Stimulated activated CD8-positive, alpha-beta memory T cell treated with anti-CD3 and anti-CD28 coated beads, Interleukin-7, amount 100 ng/mL, for 4 hours (primary cell): ENCODE measurements at regions not wholly inside any gene's neighbourhood (a gene's known extent, or its start where the extent isn't known, plus 50 kb on each side); places are given as distances from the start of the nearest gene placed in this dataset.
"Not testable (repeated sequence)": the region's sequence is repeated elsewhere in the genome, so short reads cannot be mapped to it uniquely, and the experiment has no call there.

ENCODE experiments used
- DNase-seq, 2 donors: peaks; one replicate each; pipeline ENCODE4 v3.0.0-alpha.2; 2020; ENCODE audit warnings: low read depth in 2 of 2

DNA sequence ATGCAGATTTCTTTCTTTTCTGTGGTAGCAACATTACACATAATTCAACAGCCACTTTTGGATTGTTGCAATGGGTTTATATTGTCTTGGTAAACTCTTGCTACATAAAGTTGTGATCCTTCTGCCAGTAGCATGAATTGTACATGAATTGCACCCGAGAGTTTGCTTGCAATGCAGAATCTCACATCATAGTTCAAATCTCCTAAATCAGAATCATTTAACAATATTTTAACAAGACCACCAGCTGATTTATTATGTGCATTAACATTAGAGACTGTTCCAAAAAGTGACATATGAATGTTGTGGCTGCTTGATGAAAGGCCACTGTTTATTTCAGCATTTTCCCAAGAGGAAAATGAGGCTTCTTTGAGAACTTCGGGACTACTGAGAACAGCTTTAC, 1491.8 kb upstream of the NUDT12 start:
- DNase-seq = no peak

GRCh38 chr5:105042623-105043022, 1480.0 kb upstream of the NUDT12 start:
- no peak for DNase-seq

DNA sequence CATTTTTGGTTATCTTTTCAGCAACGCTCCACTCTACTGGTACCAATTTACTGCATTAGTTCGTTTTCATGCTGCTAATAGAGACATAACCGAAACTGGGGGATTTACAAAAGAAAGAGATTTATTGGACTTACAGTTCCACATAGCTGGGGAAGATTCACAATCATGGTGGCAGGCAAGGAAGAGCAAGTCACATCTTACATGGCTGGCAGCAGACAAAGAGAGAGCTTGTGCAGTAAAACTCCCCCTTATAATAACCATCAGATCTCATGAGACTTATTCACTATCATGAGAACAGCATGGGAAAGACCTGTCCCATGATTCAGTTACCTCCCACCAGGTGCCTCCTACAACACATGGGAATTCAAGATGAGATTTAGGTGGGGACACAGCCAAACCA, 1474.2 kb upstream of the NUDT12 start:
- not testable (repeated sequence) for DNase-seq

DNA sequence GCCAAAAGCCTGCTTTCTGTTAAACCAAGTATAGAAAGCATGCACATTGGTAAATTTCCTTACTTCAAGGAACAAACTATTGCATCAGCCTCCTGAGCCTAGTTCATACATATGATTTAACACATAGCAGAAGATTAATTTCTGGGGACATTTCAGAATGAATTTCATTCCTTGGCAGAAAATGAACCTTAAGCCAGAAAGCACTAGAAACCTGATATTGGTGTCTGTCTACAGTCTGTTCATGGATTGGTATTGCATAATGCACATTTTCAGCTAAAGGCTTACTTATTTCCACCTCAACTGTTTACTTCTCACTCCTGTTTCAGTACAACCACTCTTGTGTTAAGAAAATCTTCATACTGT, 1471.8 kb upstream of the NUDT12 start:
- DNase-seq = no peak

- DNase-seq = no peak
These were observed 1471.2 kb upstream of the NUDT12 start for GRCh38 chr5:105033637-105034400.

GRCh38 chr5:105032917-105033316, 1470.3 kb upstream of the NUDT12 start:
- DNase-seq = no peak

GRCh38 chr5:105030153-105030552, 1467.6 kb upstream of the NUDT12 start:
- DNase-seq = no peak

DNA sequence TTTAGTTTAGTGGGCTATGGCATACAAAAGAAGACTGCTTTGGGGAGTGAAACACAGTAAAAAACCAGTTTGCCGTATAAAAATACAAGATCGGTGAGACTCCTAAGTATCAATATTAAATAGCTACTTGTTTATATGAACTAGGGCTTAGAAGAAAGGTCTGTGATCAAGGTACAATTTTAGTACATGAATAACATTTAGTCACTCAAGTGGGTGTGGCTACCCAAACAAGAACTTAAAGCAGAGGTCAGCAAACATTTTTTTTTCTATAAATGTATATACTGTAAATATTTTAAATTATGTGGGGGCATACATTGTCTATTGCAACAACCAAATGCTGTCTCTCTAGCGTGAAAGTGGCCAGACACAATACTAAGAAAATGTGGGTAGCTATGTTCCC, 1452.5 kb upstream of the NUDT12 start:
- no peak for DNase-seq

- no peak for DNase-seq
These were observed 1436.0 kb upstream of the NUDT12 start for GRCh38 chr5:104998572-104998971.

DNA sequence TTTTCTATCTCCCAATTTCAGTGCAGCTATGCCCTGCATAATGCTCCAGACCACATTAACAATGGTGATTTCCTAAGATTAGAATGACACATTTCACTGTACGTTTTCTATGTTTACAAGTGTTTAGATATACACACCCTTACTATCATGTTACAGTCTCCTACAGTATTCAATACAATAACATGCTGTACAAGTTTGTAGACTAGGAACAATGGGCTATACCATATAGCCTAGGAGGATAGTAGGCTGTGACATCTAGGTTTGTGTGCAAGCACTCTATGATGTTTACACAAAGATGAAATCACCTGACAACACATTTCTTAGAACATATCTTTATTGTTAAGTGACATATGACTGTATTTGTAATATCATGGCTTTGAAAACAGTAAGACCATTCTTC, 1435.6 kb upstream of the NUDT12 start:
- DNase-seq = no peak

DNA sequence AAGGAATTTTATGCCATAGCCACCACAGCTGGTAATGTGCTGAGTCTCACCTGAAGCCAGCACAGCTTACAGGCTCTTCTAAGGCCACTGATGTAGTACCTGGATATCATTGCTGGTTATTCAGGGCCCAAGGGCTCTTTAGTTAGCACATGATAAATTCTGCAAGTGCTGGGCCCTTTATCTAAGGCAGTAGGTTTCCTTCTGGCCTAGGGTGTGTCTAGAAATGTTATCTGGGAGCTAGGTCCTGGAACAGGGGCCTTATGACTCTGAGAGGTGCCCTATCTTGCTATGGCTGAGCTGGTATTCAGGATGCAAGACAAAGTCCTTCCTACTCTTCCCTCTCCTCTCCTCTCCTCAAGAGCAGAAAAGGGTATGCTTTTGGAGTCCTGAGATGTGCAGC, 1424.5 kb upstream of the NUDT12 start:
- no peak for DNase-seq

DNA sequence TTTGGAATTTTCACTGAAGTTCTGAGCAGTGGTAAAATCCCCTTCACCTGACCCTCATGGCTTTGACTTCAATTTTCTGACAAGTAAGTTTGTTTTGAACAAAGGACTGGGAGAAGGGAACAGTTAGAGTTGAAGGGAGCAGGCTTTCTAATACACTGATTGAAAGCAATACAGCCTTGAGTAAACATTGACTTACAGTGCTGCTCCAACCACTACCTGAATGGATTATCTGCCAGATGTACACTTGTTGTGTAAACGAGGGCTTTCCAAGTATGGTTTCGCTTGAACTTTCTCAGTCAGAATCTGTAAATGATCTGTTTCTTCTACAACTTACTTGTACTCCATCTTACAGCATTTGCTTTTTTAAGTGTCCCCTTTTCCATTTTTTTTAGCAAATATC, 1414.9 kb upstream of the NUDT12 start:
- no peak for DNase-seq

DNA sequence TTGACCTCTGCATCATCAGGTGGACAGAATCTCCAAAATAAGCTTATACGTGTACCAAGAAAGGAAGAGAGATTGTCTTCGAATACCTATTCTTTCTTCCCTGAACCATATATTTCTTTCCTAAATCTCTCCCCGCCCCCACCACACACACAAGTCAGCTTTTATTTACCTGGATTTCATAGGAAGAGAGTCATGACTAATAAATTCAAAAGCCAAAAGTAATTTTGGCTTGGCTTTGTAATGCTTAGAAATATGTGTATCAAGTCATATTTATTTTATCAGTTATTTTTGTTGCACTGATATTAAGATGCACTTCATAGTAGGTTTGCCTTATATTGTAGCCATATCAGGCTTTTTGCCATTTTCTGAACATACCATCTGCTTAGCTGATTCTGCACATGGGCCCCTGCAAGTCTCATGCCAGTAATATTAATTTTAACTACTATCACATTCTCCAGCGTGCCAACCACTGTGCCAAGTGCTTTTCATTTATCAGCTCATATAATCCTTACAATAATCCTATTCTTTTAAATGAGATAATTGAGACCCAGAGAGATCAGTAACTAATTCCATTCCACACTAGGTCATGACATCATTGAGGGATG, 1405.3 kb upstream of the NUDT12 start:
- no peak for DNase-seq

GRCh38 chr5:104965006-104965405, 1402.4 kb upstream of the NUDT12 start:
- no peak for DNase-seq

GRCh38 chr5:104955479-104955878, 1392.9 kb upstream of the NUDT12 start:
- DNase-seq = no peak

GRCh38 chr5:104952876-104953275, 1390.3 kb upstream of the NUDT12 start:
- DNase-seq = no peak

GRCh38 chr5:104951829-104952228, 1389.2 kb upstream of the NUDT12 start:
- DNase-seq = no peak

DNA sequence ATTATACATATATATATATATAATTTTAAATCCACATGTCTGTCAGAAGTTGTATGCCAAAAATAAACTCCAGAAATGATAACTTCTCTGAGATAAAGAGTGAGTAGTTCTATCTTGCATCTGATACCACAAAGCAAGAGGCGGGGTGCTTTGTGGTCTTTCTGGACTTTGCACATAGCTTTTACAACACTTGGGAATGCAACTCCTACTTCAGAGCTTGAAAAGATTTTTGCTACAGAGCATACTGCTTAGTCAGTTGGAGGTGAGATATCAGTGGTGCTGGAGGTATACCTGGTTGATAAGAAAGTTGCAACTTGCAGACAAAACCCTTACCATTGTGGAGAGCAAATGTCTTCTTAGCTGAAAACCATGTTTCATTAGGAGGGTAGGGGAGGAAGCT, 1384.5 kb upstream of the NUDT12 start:
- DNase-seq = no peak

GRCh38 chr5:104942735-104943134, 1380.1 kb upstream of the NUDT12 start:
- DNase-seq = no peak

GRCh38 chr5:104941030-104941645, 1378.5 kb upstream of the NUDT12 start:
- no peak for DNase-seq

DNA sequence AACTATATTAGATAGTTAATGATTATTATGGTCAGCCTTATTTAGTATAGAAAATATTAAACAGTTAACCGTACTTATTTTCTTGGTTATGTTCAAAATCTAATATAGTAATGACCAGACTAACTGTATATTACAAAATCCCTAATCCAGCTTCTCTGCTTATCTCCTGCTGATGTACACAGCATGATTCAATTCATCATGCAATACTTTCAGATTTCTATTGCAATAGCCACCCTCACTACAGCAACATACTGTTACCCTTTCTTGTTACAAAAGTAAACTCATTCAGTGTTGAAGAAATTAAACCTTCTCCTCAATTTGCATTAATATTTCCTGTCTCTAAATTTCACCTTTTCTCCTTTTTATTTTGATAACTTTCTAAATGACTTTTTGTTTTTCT, 1375.0 kb upstream of the NUDT12 start:
- DNase-seq = no peak

DNA sequence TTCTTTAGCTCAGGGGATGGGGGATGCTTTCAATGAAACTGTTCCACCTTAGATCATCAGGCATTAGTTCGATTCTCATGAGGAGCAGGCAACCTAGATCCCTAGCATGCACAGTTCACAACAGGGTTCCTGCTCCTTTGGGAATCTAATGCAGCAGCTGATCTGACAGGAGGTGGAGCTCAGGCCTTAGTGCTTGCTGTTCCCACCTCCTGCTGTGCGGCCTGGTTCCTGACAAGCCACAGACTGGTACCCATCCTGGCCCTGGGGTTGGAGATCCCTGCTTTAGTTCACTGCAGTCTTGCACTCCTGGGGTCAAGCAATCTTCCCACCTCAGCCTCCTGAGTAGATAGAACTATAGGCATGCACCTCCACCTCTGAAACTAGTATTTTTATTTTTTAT, 1369.8 kb upstream of the NUDT12 start:
- no peak for DNase-seq

GRCh38 chr5:104928906-104929520, 1366.4 kb upstream of the NUDT12 start:
- DNase-seq = no peak
